IMR-90 (cell line): ENCODE measurements at regions not wholly inside any gene's neighbourhood (a gene's known extent, or its start where the extent isn't known, plus 50 kb on each side); places are given as distances from the start of the nearest gene placed in this dataset.

ENCODE experiments used
- ATAC-seq: fragments of 200-7000 bp; cut with Tn5 transposase; 2 replicates; pipeline ENCODE4 v1.9.1; 2020; ENCODE audit warnings: low read depth, mild to moderate bottlenecking, moderate library complexity
- BruUV-seq: library from RNA; stranded (reverse); fragments of 400-500 nt; replicated peaks from 2 replicates; lab custom pipeline; 2021; lab: Mats Ljungman, UMichigan
- CTCF ChIA-PET: fragments of 300-600 bp; formaldehyde crosslinking; extraction: SDS; loops from one replicate; lab custom pipeline; 2021; ENCODE audit warnings: antibody characterized with exemption; lab: Yijun Ruan, JAX
- POLR2A ChIA-PET: fragments of 300-600 bp; sonication (Branson Sonifier 250); formaldehyde crosslinking; loops from one replicate; lab custom pipeline; 2022; ENCODE audit warnings: antibody characterized with exemption; ENCODE audit not compliant: unreplicated experiment; lab: Charles Lee
- DNase-seq: peaks from one replicate; pipeline ENCODE4 v3.0.0; 2013
- H2AFZ ChIP-seq: replicated peaks from 2 replicates; pipeline ENCODE3; 2013; ENCODE audit warnings: low read length, mild to moderate bottlenecking; ENCODE audit not compliant: poor library complexity
- H2AK5ac ChIP-seq: 2 replicates; pipeline ENCODE4 v1.6.1; 2013; ENCODE audit warnings: low read depth, low read length, inconsistent platforms
- H2AK9ac ChIP-seq: replicated peaks from 2 replicates; pipeline ENCODE3; 2013; ENCODE audit warnings: mild to moderate bottlenecking, low read depth, low read length, moderate library complexity; ENCODE audit not compliant: poor library complexity
- H2BK120ac ChIP-seq: 2 replicates; pipeline ENCODE4 v1.6.1; 2013; ENCODE audit warnings: low read depth, low read length, inconsistent platforms
- H2BK15ac ChIP-seq: 3 replicates; pipeline ENCODE4 v1.6.1; 2013; ENCODE audit warnings: low read depth, low read length, inconsistent platforms
- H2BK20ac ChIP-seq: 2 replicates; pipeline ENCODE4 v1.6.1; 2013; ENCODE audit warnings: low read depth, mild to moderate bottlenecking, inconsistent platforms, low read length, moderate library complexity
- H2BK5ac ChIP-seq: 2 replicates; pipeline ENCODE4 v1.6.1; 2013; ENCODE audit warnings: mild to moderate bottlenecking, low read depth, low read length, inconsistent platforms; ENCODE audit not compliant: poor library complexity, severe bottlenecking
- H3K14ac ChIP-seq: replicated peaks from 2 replicates; pipeline ENCODE4 v1.6.1; 2013; ENCODE audit warnings: low read depth, low read length, inconsistent platforms
- H3K18ac ChIP-seq: 2 replicates; pipeline ENCODE4 v1.6.1; 2013; ENCODE audit warnings: low read depth, low read length, control low read depth
- H3K23ac ChIP-seq: 2 replicates; pipeline ENCODE4 v1.6.1; 2013; ENCODE audit warnings: low read depth, low read length, inconsistent platforms
- H3K27ac ChIP-seq: 2 replicates; pipeline ENCODE4 v1.5.1; 2013; ENCODE audit warnings: mild to moderate bottlenecking, control low read depth, low read length; ENCODE audit not compliant: insufficient read depth
- H3K27me3 ChIP-seq: 2 replicates; pipeline ENCODE4 v1.6.1; 2013; ENCODE audit warnings: low read length; ENCODE audit not compliant: control insufficient read depth, insufficient read depth
- H3K36me3 ChIP-seq: 2 replicates; pipeline ENCODE4 v1.6.1; 2013; ENCODE audit warnings: low read length, mixed read lengths; ENCODE audit not compliant: control insufficient read depth, insufficient read depth
- H3K4ac ChIP-seq: 2 replicates; pipeline ENCODE4 v1.6.1; 2013; ENCODE audit warnings: low read depth, low read length, inconsistent platforms
- H3K4me1 ChIP-seq: 2 replicates; pipeline ENCODE4 v1.6.1; 2013; ENCODE audit warnings: low read length, mixed read lengths; ENCODE audit not compliant: control insufficient read depth, insufficient read depth
- H3K4me2 ChIP-seq: 2 replicates; pipeline ENCODE4 v1.6.1; 2013; ENCODE audit warnings: low read depth, mild to moderate bottlenecking, control low read depth, low read length, moderate library complexity
- H3K4me3 ChIP-seq: 2 replicates; pipeline ENCODE4 v1.5.1; 2013; ENCODE audit warnings: low read depth, mild to moderate bottlenecking, control low read depth, low read length, moderate library complexity; ENCODE audit not compliant: insufficient read depth
- H3K56ac ChIP-seq: 2 replicates; pipeline ENCODE4 v1.6.1; 2013; ENCODE audit warnings: low read length, inconsistent platforms; ENCODE audit not compliant: insufficient read depth; ENCODE audit errors: extremely low read depth
- H3K79me1 ChIP-seq, 2 experiments: 2 replicates each; pipeline ENCODE4 v1.6.1; 2013; ENCODE audit warnings: low read length in 2 of 2, inconsistent platforms in 1 of 2, low read depth in 1 of 2
- H3K9ac ChIP-seq: 2 replicates; pipeline ENCODE4 v1.6.1; 2013; ENCODE audit warnings: low read depth, low read length, control low read depth
- H3K9me1 ChIP-seq: 2 replicates; pipeline ENCODE4 v1.6.1; 2013; ENCODE audit warnings: low read length, inconsistent platforms; ENCODE audit not compliant: insufficient read depth
- H3K9me3 ChIP-seq: 2 replicates; pipeline ENCODE4 v1.6.1; 2013; ENCODE audit warnings: low read length; ENCODE audit not compliant: control insufficient read depth, insufficient read depth
- H4K20me1 ChIP-seq: 2 replicates; pipeline ENCODE4 v1.6.1; 2013; ENCODE audit warnings: low read length, inconsistent platforms; ENCODE audit not compliant: insufficient read depth
- H4K5ac ChIP-seq: 2 replicates; pipeline ENCODE4 v1.6.1; 2013; ENCODE audit warnings: mild to moderate bottlenecking, low read depth, low read length, control low read depth
- H4K8ac ChIP-seq, 2 experiments: 2 replicates each; pipeline ENCODE4 v1.6.1; 2013; ENCODE audit warnings: low read depth in 2 of 2, low read length in 2 of 2, control low read depth in 1 of 2, inconsistent platforms in 1 of 2
- H4K91ac ChIP-seq: 2 replicates; pipeline ENCODE4 v1.6.1; 2013; ENCODE audit warnings: low read depth, low read length, inconsistent platforms; ENCODE audit not compliant: insufficient read depth
- BHLHE40 ChIP-seq: fragments of 150-350 bp; IDR thresholded peaks from 2 replicates; pipeline ENCODE4 v1.6.1; 2016; ENCODE audit warnings: mild to moderate bottlenecking, low read depth, low read length
- CEBPB ChIP-seq: IDR thresholded peaks from 2 replicates; pipeline ENCODE4 v1.6.1; 2012; ENCODE audit warnings: low read depth, low read length, improper control_type of control experiment
- CHD1 ChIP-seq: IDR thresholded peaks from 2 replicates; pipeline ENCODE4 v1.6.1; 2012; ENCODE audit warnings: low read depth, low read length, improper control_type of control experiment
- FOS ChIP-seq: fragments of 150-350 bp; IDR thresholded peaks from 2 replicates; pipeline ENCODE4 v1.6.1; 2016; ENCODE audit warnings: low read depth, low read length
- MAZ ChIP-seq: IDR thresholded peaks from 2 replicates; pipeline ENCODE4 v1.6.1; 2012; ENCODE audit warnings: low read depth, mild to moderate bottlenecking, low read length, improper control_type of control experiment, moderate library complexity, borderline replicate concordance
- MXI1 ChIP-seq: IDR thresholded peaks from 2 replicates; pipeline ENCODE4 v1.6.1; 2012; ENCODE audit warnings: low read depth, mild to moderate bottlenecking, low read length, moderate library complexity, borderline replicate concordance
- NFE2L2 ChIP-seq: fragments of 150-350 bp; IDR thresholded peaks from 2 replicates; pipeline ENCODE4 v1.6.1; 2016; ENCODE audit warnings: low read depth, mild to moderate bottlenecking, low read length
- POLR2A ChIP-seq: IDR thresholded peaks from 2 replicates; pipeline ENCODE4 v1.6.1; 2012; ENCODE audit warnings: mild to moderate bottlenecking, low read depth, low read length
- RAD21 ChIP-seq: IDR thresholded peaks from 2 replicates; pipeline ENCODE4 v1.6.1; 2012; ENCODE audit warnings: low read length, improper control_type of control experiment
- RCOR1 ChIP-seq: IDR thresholded peaks from 2 replicates; pipeline ENCODE4 v1.6.1; 2012; ENCODE audit warnings: mild to moderate bottlenecking, low read length, improper control_type of control experiment; ENCODE audit not compliant: insufficient replicate concordance
- RFX5 ChIP-seq: IDR thresholded peaks from 2 replicates; pipeline ENCODE4 v1.8.0; 2012; ENCODE audit warnings: low read depth, mild to moderate bottlenecking, low read length, moderate library complexity
- SMC3 ChIP-seq: fragments of 150-350 bp; IDR thresholded peaks from 2 replicates; pipeline ENCODE4 v1.6.1; 2016; ENCODE audit warnings: low read depth, mild to moderate bottlenecking, antibody characterized with exemption, low read length, moderate library complexity
- WGBS, 2 experiments: methylation state at CpG; one replicate each; pipeline versions ENCODE4 v1.1.5 to v1.1.7; 2013; ENCODE audit warnings: missing lambda C conversion rate in 2 of 2; ENCODE audit not compliant: insufficient read length in 1 of 2; ENCODE audit errors: extremely low coverage in 2 of 2; 5-methylcytosine and 5-hydroxymethylcytosine counted together
- dilution Hi-C: fragments of 300-500 bp; cut with HindIII; formaldehyde crosslinking; loops from one replicate; pipeline ENCODE4 v1.14.3; 2018; ENCODE audit warnings: low sequenced_read_pairs; ENCODE audit not compliant: unreplicated experiment
- in situ Hi-C: fragments of 300-500 bp; cut with MboI; formaldehyde crosslinking; loops from 3 replicates; pipeline ENCODE4 v1.14.3; 2019; ENCODE audit warnings: low sequenced_read_pairs, inconsistent platforms, mixed read lengths
- intact Hi-C: fragments of 100-400 bp; cut with micrococcal nuclease; formaldehyde crosslinking; loops from 2 replicates; pipeline ENCODE4 v1.10.0; 2022
- TF ChIP-seq, protein P1 (sequence below): fragments of 150-350 bp; IDR thresholded peaks from 2 replicates; pipeline ENCODE4 v1.6.1; 2016; ENCODE audit warnings: low read depth, mild to moderate bottlenecking, low read length, moderate library complexity, borderline replicate concordance
- TF ChIP-seq, protein P2 (sequence below): fragments of 150-350 bp; IDR thresholded peaks from 2 replicates; pipeline ENCODE4 v1.6.1; 2017; ENCODE audit warnings: mild to moderate bottlenecking, antibody characterized with exemption, low read length, low read depth

DNA sequence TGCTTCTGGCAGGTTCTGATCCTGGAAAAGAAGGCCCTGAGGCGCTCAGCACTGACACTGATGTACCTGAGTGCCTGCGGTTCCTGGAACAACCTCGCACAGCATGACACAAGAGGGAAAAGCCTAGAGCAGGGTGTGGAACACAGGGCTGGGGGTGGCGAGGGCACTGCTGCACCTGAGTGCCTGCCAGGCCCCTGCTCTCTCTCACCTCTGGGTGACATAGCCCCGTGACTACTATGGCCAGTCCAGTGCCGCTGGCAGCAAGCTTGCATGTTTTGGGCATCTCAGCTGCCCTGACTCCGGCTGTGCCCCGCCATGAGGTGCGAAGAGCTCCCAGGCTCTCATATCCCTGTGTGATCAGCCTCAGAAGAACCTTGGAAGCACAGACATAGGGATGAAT, 825.2 kb upstream of the SALL3 start:
- DNase-seq (no peak), ATAC-seq (no peak)
- intact Hi-C loops (no loop called here), dilution Hi-C loops (no loop called here), in situ Hi-C loops (no loop called here)
- Histone ChIP-seq H3K79me1 (no peaks in the 10 kb centered on the region), H4K8ac (no peak overlapping the region), H3K36me3 (no peaks in the 10 kb centered on the region), H4K91ac (no peak overlapping the region), H2BK120ac (no peak overlapping the region), H3K27ac (no peak overlapping the region), H3K4ac (no peak overlapping the region), H4K5ac (no peak overlapping the region), H3K4me3 (no peak overlapping the region), H3K23ac (no peak overlapping the region), H2AK5ac (no peak overlapping the region), H3K14ac (no peak overlapping the region), H3K9me3 (peaks cover 41% of the 10 kb centered on the region), H2AFZ (no peak overlapping the region), H2AK9ac (no peak overlapping the region), H3K9me1 (no peaks in the 10 kb centered on the region), H2BK20ac (no peak overlapping the region), H3K18ac (no peak overlapping the region), H2BK15ac (no peak overlapping the region), H3K27me3 (no peaks in the 10 kb centered on the region), H3K9ac (no peak overlapping the region), H4K20me1 (no peaks in the 10 kb centered on the region), H3K4me1 (no peaks in the 10 kb centered on the region), H3K56ac (no peak overlapping the region), H2BK5ac (no peak overlapping the region), H3K4me2 (no peak overlapping the region)
- CTCF ChIA-PET: no interaction called here
- POLR2A ChIA-PET: no interaction called here
- TF ChIP-seq MXI1 (no peak), SMC3 (no peak), RAD21 (no peak), CHD1 (no peak), CEBPB (no peak), BHLHE40 (no peak), FOS (no peak), RFX5 (no peak), NFE2L2 (no peak), POLR2A (no peak), MAZ (no peak), RCOR1 (no peak)
- TF ChIP-seq, protein P1, sequence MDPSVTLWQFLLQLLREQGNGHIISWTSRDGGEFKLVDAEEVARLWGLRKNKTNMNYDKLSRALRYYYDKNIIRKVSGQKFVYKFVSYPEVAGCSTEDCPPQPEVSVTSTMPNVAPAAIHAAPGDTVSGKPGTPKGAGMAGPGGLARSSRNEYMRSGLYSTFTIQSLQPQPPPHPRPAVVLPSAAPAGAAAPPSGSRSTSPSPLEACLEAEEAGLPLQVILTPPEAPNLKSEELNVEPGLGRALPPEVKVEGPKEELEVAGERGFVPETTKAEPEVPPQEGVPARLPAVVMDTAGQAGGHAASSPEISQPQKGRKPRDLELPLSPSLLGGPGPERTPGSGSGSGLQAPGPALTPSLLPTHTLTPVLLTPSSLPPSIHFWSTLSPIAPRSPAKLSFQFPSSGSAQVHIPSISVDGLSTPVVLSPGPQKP: no peak
- TF ChIP-seq, protein P2, sequence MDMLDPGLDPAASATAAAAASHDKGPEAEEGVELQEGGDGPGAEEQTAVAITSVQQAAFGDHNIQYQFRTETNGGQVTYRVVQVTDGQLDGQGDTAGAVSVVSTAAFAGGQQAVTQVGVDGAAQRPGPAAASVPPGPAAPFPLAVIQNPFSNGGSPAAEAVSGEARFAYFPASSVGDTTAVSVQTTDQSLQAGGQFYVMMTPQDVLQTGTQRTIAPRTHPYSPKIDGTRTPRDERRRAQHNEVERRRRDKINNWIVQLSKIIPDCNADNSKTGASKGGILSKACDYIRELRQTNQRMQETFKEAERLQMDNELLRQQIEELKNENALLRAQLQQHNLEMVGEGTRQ: no peak
- BruUV-seq: no TSS peak
- WGBS, 2 experiments: 20% methylated on average over 2 of the region's 9 CpGs; no CpG with 5 or more reads in 1 of the 2 experiments
